DND-41 (cell line): ENCODE measurements at regions not wholly inside any gene's neighbourhood (a gene's known extent, or its start where the extent isn't known, plus 50 kb on each side); places are given as distances from the start of the nearest gene placed in this dataset.

ENCODE experiments used
- CTCF ChIP-seq: IDR thresholded peaks from 2 replicates; pipeline ENCODE4 v1.5.1; 2012; ENCODE audit warnings: borderline replicate concordance, low read length, moderate library complexity, mild to moderate bottlenecking; ENCODE audit not compliant: poor library complexity, severe bottlenecking; ENCODE audit errors: extremely low read depth
- EZH2 ChIP-seq: IDR thresholded peaks from 3 replicates; pipeline ENCODE4 v1.6.1; 2012; ENCODE audit warnings: borderline replicate concordance, low read depth, mild to moderate bottlenecking, moderate library complexity, low read length, inconsistent platforms; ENCODE audit not compliant: severe bottlenecking

- TF ChIP-seq CTCF (peak; percentile 48), EZH2 (no peak)
Measured at GRCh38 chr12:130280231-130280630, 57.5 kb upstream of the PIWIL1 start.
